ENCODE measurements at regions not wholly inside any gene's neighbourhood (a gene's known extent, or its start where the extent isn't known, plus 50 kb on each side); places are given as distances from the start of the nearest gene placed in this dataset.
"Not testable (repeated sequence)": the region's sequence is repeated elsewhere in the genome, so short reads cannot be mapped to it uniquely, and the experiment has no call there.

DNA sequence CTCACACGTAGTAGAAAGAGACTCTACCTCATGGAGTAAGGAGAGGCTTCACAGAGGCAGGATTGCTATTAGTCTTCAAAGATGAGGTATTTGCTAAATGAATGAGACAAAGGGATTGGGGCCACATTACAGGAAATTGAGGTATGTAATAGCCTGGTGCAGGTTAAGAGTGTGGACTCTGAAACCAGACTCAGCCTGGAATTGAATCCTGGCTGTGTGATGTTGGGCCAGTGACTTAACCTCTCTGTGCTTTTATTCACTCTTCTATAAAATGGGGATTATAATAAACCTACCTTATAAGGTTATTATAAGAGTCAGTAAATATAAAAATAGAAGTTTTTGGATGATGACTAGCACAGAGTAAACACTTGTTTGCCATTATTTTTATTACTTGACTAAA lies 64.7 kb upstream of the ATRNL1 start:
- Mint-ChIP-seq H3K27me3 (peaks cover 5 to 12% of the 10 kb centered on the region in 2 donors), H3K9me3 (no peaks in the 10 kb centered on the region), H3K27ac (no peak overlapping the region), H3K4me1 (no peaks in the 10 kb centered on the region), H3K4me3 (no peak overlapping the region), H3K36me3 (no peaks in the 10 kb centered on the region)
- ChIA-PET POLR2A (no interaction called here), CTCF (no interaction called here)
- Histone ChIP-seq H3K9me3 (ENCODE audit: low read length) (no peaks in the 10 kb centered on the region), H3K27ac (ENCODE audit: low read depth, low read length) (no peak overlapping the region), H3K36me3 (ENCODE audit: insufficient read depth, low read length) (no peaks in the 10 kb centered on the region), H3K27me3 (ENCODE audit: insufficient read depth, low read length, poor library complexity, severe bottlenecking) (no peaks in the 10 kb centered on the region), H3K4me1 (ENCODE audit: insufficient read depth, low read length) (no peaks in the 10 kb centered on the region), H3K4me3 (ENCODE audit: low read length) (no peak overlapping the region)
- no peak for DNase-seq

GRCh38 chr10:115029452-115030375 lies 63.5 kb upstream of the ATRNL1 start:
- ChIA-PET POLR2A (no interaction called here), CTCF (no interaction called here)
- Histone ChIP-seq H3K4me1 (ENCODE audit: insufficient read depth, low read length) (no peaks in the 10 kb centered on the region), H3K27me3 (ENCODE audit: insufficient read depth, low read length, poor library complexity, severe bottlenecking) (no peaks in the 10 kb centered on the region), H3K4me3 (ENCODE audit: low read length) (no peak overlapping the region), H3K27ac (ENCODE audit: low read depth, low read length) (no peak overlapping the region), H3K36me3 (ENCODE audit: insufficient read depth, low read length) (no peaks in the 10 kb centered on the region), H3K9me3 (ENCODE audit: low read length) (no peaks in the 10 kb centered on the region)
- no peak overlapping the region for H3K4me3 Mint-ChIP-seq
- no peaks in the 10 kb centered on the region for H3K9me3 Mint-ChIP-seq
- peaks cover 2 to 4% of the 10 kb centered on the region in 2 donors for H3K27me3 Mint-ChIP-seq
- no peak overlapping the region for H3K27ac Mint-ChIP-seq
- H3K36me3 Mint-ChIP-seq = no peaks in the 10 kb centered on the region
- DNase-seq = no peak
- H3K4me1 Mint-ChIP-seq = no peaks in the 10 kb centered on the region

DNA sequence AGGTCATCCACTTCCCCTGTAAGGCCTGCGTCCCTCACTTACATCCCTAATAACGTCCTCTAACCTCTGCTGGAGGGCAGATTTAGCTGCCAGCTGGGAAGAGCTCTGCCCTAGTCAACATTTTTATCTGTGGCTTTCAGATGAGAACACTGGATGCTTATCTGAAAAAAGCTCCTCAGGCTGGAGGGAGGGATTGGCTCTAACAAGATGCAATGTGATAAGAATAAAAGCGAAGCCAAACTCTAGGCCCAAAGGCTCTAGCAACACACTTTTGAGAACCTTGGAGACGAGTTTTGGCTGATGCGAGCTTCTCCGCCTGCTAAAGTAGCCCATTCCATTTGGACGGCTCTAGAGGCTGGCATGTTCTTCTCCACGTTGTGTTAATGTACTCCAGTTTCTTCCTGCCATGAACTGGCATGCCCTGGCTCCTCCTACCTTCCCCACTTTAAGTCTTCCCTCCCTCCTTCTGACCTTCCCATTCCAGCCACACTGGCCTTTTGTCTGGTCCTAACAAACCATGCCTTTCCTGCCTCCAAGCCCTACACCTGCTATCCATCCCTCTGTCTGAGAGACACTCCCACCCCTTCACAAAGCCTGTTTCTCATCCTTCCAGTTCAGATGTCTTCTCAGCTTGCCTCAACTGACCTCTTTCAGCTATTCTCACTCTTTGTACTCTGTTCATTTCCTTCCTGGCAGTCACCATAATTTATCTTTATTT lies 62.5 kb upstream of the ATRNL1 start:
- Mint-ChIP-seq H3K36me3 (peaks cover 0 to 2% (median 0%) of the 10 kb centered on the region in 3 donors), H3K4me3 (no peak overlapping the region), H3K9me3 (no peaks in the 10 kb centered on the region), H3K27me3 (peaks cover 2 to 4% of the 10 kb centered on the region in 2 donors), H3K4me1 (no peaks in the 10 kb centered on the region), H3K27ac (no peak overlapping the region)
- Histone ChIP-seq H3K9me3 (ENCODE audit: low read length) (no peaks in the 10 kb centered on the region), H3K27ac (ENCODE audit: low read depth, low read length) (no peak overlapping the region), H3K27me3 (ENCODE audit: insufficient read depth, low read length, poor library complexity, severe bottlenecking) (no peaks in the 10 kb centered on the region), H3K4me3 (ENCODE audit: low read length) (no peak overlapping the region), H3K4me1 (ENCODE audit: insufficient read depth, low read length) (no peaks in the 10 kb centered on the region), H3K36me3 (ENCODE audit: insufficient read depth, low read length) (no peaks in the 10 kb centered on the region)
- no peak for DNase-seq
- POLR2A ChIA-PET = no interaction called here
- CTCF ChIA-PET = interaction anchor here (0.6 kb wide), 1 partner anchor 17 kb away, joined by 3 read pairs; no protein-coding TSS in a partner anchor

- Histone ChIP-seq H3K27ac (ENCODE audit: low read depth, low read length) (no peak overlapping the region), H3K36me3 (ENCODE audit: insufficient read depth, low read length) (no peaks in the 10 kb centered on the region), H3K4me3 (ENCODE audit: low read length) (no peak overlapping the region), H3K9me3 (ENCODE audit: low read length) (no peaks in the 10 kb centered on the region), H3K4me1 (ENCODE audit: insufficient read depth, low read length) (no peaks in the 10 kb centered on the region), H3K27me3 (ENCODE audit: insufficient read depth, low read length, poor library complexity, severe bottlenecking) (no peaks in the 10 kb centered on the region)
- H3K27ac Mint-ChIP-seq = no peak overlapping the region
- no peaks in the 10 kb centered on the region for H3K9me3 Mint-ChIP-seq
- peaks cover 0 to 2% (median 0%) of the 10 kb centered on the region in 3 donors for H3K36me3 Mint-ChIP-seq
- no peak for DNase-seq
- POLR2A ChIA-PET = no interaction called here
- no peaks in the 10 kb centered on the region for H3K4me1 Mint-ChIP-seq
- peaks cover 4 to 27% of the 10 kb centered on the region in 2 donors for H3K27me3 Mint-ChIP-seq
- CTCF ChIA-PET = no interaction called here
- no peak overlapping the region for H3K4me3 Mint-ChIP-seq
Observed at GRCh38 chr10:115033898-115034297, 59.3 kb upstream of the ATRNL1 start.

DNA sequence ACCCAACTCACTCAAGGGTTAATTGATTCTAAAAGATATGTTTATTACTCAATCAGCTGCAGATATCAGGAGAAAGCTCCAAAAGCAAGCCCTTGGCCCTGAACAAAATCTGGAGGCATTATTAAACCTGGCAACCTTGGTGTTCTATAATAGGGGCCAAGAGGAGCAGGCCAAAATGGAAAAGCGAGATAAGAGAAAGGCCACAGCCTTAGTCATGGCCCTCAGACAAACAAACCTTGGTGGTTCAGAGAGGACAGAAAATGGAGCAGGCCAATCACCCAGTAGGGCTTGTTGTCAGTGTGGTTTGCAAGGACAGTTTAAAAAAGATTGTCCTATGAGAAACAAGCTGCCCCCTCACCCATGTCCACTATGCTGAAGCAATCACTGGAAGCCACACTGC lies 53.4 kb upstream of the ATRNL1 start:
- peaks cover 7 to 43% of the 10 kb centered on the region in 2 donors for H3K27me3 Mint-ChIP-seq
- H3K4me3 ChIP-seq (ENCODE audit: low read length); POLR2A ChIA-PET; H3K9me3 Mint-ChIP-seq; H3K9me3 ChIP-seq (ENCODE audit: low read length); H3K36me3 ChIP-seq (ENCODE audit: insufficient read depth, low read length); H3K27ac ChIP-seq (ENCODE audit: low read depth, low read length); H3K4me1 Mint-ChIP-seq; H3K4me3 Mint-ChIP-seq; H3K27ac Mint-ChIP-seq; DNase-seq; CTCF ChIA-PET; H3K4me1 ChIP-seq (ENCODE audit: insufficient read depth, low read length); H3K36me3 Mint-ChIP-seq; H3K27me3 ChIP-seq (ENCODE audit: insufficient read depth, low read length, poor library complexity, severe bottlenecking): not testable (repeated sequence)

Measured in CD8-positive, alpha-beta memory T cell (primary cell).